H7 (cell line): ENCODE measurements at regions not wholly inside any gene's neighbourhood (a gene's known extent, or its start where the extent isn't known, plus 50 kb on each side); places are given as distances from the start of the nearest gene placed in this dataset.
"Not testable (repeated sequence)": the region's sequence is repeated elsewhere in the genome, so short reads cannot be mapped to it uniquely, and the experiment has no call there.

ENCODE experiments used
- DNase-seq: peaks from one replicate; pipeline ENCODE4 v3.0.0; 2012
- H3K27me3 ChIP-seq: 2 replicates; pipeline ENCODE4 v1.6.0; 2011; ENCODE audit warnings: mild to moderate bottlenecking, low read length; ENCODE audit not compliant: control insufficient read depth, insufficient read depth
- H3K36me3 ChIP-seq: replicated peaks from 2 replicates; pipeline ENCODE4 v1.5.1; 2011; ENCODE audit warnings: low read length; ENCODE audit not compliant: control insufficient read depth, insufficient read depth
- H3K4me3 ChIP-seq: 2 replicates; pipeline ENCODE4 v1.5.1; 2011; ENCODE audit warnings: low read depth, mild to moderate bottlenecking, control low read depth, low read length, moderate library complexity; ENCODE audit not compliant: insufficient read depth

DNA sequence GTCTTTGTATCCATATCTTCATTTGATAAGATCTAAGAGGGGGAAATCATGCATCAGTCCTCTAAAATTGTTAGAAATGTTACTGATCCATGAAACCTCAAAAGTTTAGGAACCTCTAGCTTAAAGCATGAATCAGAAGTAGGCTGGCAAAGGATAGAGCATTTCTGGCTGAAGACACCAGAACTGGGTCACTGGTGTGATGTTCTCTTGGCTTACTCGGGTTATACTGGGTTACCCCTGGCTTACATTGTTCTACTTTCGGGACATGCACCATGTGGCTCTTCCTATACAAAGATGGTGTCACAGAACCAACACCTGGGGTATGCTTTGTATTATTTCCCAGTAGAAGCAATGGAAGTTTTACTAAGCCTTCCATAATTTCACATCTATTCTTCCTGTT, 83.2 kb upstream of the TNP1 start:
- H3K36me3 ChIP-seq: no peaks in the 10 kb centered on the region
- H3K27me3 ChIP-seq: no peaks in the 10 kb centered on the region
- no peak overlapping the region for H3K4me3 ChIP-seq
- no peak for DNase-seq

DNA sequence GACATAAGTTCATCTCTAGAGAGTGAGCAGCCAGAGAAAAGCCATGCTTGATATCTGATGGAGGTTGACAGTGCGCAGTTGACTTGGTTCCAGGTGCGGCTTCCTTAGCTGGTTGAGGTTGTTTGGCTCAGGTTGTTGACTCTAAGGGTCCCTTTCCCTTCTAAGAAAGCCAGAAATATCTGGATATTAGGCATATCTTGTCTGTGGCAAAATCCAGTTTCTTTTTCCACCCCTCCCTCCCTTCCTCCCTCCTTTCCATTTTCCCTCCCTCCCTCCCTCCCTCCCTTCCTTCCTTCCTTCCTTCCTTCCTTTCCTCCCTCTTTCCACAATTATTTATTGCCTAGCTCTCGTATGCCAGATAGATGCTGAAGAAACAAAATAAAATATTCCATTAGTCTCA, 82.6 kb upstream of the TNP1 start:
- no peak overlapping the region for H3K4me3 ChIP-seq
- DNase-seq: no peak
- no peaks in the 10 kb centered on the region for H3K27me3 ChIP-seq
- H3K36me3 ChIP-seq: no peaks in the 10 kb centered on the region

- no peak for DNase-seq
- no peaks in the 10 kb centered on the region for H3K27me3 ChIP-seq
- H3K4me3 ChIP-seq: no peak overlapping the region
- H3K36me3 ChIP-seq: no peaks in the 10 kb centered on the region
Measured at GRCh38 chr2:216942016-216942415, 82.2 kb upstream of the TNP1 start.

- H3K27me3 ChIP-seq: no peaks in the 10 kb centered on the region
- no peaks in the 10 kb centered on the region for H3K36me3 ChIP-seq
- H3K4me3 ChIP-seq: no peak overlapping the region
- no peak for DNase-seq
Measured at GRCh38 chr2:216936954-216937357, 77.1 kb upstream of the TNP1 start.

DNA sequence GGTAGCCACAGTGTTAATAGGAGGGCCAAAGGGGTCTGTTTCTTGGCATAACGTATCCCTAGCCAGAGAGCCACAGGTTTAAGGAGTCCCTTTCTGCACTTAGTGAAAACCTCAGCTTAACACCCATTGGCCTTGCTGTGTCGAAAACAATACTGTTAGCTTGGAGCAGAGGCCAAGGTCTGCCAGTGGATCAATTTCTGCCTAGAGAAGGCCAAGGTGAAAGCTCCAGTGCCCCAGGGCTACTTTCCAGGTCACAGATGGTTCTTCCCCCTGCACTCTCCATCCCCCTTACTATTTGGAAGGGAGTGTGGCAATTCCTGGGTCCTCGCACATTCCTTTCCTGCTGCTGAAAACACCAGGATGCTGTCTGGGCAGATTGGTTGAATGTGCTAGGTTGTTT, 74.8 kb upstream of the TNP1 start:
- DNase-seq: no peak
- Histone ChIP-seq H3K4me3 (no peak overlapping the region), H3K27me3 (no peaks in the 10 kb centered on the region), H3K36me3 (no peaks in the 10 kb centered on the region)

- Histone ChIP-seq H3K36me3 (no peaks in the 10 kb centered on the region), H3K27me3 (no peaks in the 10 kb centered on the region), H3K4me3 (no peak overlapping the region)
- DNase-seq: no peak
Measured at GRCh38 chr2:216934151-216934550, 74.3 kb upstream of the TNP1 start.

DNA sequence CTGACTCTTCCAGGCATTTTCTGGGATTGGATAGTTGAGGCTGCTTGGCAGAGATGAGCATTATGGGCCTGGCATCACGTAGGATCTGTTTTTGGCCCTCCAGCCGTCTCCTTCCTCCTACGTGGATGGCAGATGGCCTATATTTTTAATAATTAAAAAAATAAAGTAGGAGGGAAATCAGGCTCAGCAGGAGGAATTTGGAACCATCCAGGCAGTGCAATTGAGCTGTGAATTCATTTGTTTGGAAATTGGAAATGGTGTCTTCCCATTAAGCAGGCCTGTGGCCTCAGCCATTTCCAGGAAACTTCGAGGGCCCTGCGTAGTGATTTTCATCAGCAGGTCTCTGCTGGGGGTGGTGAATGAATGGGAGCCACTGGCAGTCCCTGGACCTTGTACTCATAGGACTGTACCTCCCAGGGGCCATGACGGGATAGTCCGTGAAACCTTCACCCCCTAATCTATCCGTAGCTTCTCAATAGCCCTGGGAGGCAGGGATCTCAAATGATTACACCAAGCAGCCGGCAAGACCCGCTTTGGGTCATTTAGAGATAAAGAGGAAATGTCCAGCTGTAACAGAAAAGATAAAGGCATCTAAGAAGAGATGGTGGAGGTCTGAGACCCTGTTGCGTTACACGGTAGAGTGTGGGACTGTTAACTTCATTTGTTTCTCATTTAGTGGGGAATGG, 73.1 kb upstream of the TNP1 start:
- no peaks in the 10 kb centered on the region for H3K36me3 ChIP-seq
- H3K4me3 ChIP-seq: no peak overlapping the region
- DNase-seq: no peak
- H3K27me3 ChIP-seq: no peaks in the 10 kb centered on the region

DNA sequence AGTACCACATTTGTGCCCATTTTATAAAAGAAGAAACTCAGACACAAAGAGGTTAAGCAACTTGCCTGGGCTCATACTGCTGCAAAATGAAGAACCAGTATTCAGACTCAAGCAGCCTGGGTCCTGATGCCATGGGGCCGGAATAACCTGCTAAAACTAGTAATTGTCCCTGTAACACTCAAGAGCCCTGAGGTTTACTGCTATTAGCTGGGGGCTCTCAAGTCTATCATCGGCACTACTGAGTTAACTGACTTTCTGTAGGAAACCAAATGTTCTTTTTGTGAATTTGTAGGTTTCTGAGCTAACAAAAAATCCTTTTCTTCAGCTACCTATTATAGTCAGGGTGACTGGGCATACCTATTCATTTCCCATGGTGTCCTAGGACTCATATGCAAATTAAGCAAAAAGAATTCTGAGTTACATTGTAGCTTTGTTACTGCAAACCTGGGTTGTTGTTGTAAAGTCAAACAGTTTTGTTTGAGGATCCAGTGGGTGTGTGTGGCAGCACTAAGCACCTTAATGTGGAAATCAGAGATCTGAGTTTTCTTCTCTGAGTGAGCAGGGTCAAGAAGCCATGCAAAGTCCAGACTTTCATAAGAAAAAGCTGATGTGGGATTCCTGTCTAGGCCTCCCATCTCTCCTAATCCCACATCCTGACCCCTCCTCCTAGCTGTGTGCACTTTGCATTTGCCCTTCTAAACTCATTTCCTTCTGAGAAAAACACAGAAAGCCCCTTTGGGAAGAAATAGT, 72.4 kb upstream of the TNP1 start:
- DNase-seq: no peak
- Histone ChIP-seq H3K36me3 (no peaks in the 10 kb centered on the region), H3K27me3 (no peaks in the 10 kb centered on the region), H3K4me3 (no peak overlapping the region)

DNA sequence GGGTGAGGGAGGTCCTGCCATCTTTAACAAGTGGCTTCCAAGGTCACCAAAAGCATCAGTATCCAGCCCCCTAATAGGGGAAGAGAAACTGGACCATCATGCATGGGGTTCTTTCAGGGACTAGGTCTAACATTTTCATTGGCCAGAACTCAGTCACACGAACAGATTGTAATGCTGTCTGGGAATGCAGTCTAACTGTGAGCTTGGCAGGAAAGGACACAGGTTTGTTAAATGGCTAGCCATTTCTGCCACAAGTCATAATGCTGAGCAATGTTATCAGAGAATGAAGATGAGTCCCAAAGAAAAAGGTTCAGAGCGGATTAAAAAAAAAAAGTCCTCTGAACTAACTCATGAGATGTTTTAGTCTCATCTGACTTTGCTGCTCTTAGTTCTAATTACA, 70.9 kb upstream of the TNP1 start:
- H3K27me3 ChIP-seq: no peaks in the 10 kb centered on the region
- no peaks in the 10 kb centered on the region for H3K36me3 ChIP-seq
- no peak for DNase-seq
- no peak overlapping the region for H3K4me3 ChIP-seq

DNA sequence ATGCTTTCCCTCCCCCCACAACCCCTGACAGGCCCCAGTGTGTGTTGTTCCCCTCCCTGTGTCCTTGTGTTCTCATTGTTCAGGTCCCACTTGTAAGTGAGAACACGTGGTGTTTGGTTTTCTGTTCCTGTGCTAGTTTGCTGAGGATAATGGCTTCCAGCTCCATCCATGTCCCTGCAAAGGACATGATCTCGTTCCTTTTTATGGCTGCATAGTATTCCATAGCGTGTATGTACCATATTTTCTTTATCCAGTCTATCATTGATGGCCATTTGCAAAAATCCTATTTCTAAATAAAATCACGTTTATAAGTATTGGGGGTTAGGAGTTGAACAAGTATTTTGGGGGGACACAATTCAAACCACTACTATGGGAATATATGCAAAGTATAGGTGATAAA, 69.5 kb upstream of the TNP1 start:
- H3K36me3 ChIP-seq, H3K4me3 ChIP-seq, H3K27me3 ChIP-seq, DNase-seq: not testable (repeated sequence)

- H3K36me3 ChIP-seq: no peaks in the 10 kb centered on the region
- DNase-seq: no peak
- no peaks in the 10 kb centered on the region for H3K27me3 ChIP-seq
- H3K4me3 ChIP-seq: no peak overlapping the region
Measured at GRCh38 chr2:216927163-216927562, 67.3 kb upstream of the TNP1 start.

- Histone ChIP-seq H3K36me3 (no peaks in the 10 kb centered on the region), H3K4me3 (no peak overlapping the region), H3K27me3 (no peaks in the 10 kb centered on the region)
- no peak for DNase-seq
Measured at GRCh38 chr2:216925636-216926366, 65.9 kb upstream of the TNP1 start.

GRCh38 chr2:216925006-216925405, 65.1 kb upstream of the TNP1 start:
- H3K36me3 ChIP-seq: no peaks in the 10 kb centered on the region
- H3K27me3 ChIP-seq: no peaks in the 10 kb centered on the region
- no peak overlapping the region for H3K4me3 ChIP-seq
- no peak for DNase-seq

GRCh38 chr2:216923706-216924105, 63.8 kb upstream of the TNP1 start:
- no peaks in the 10 kb centered on the region for H3K36me3 ChIP-seq
- H3K4me3 ChIP-seq: no peak overlapping the region
- no peaks in the 10 kb centered on the region for H3K27me3 ChIP-seq
- no peak for DNase-seq

GRCh38 chr2:216922175-216922780, 62.4 kb upstream of the TNP1 start:
- no peaks in the 10 kb centered on the region for H3K27me3 ChIP-seq
- DNase-seq: no peak
- no peaks in the 10 kb centered on the region for H3K36me3 ChIP-seq
- no peak overlapping the region for H3K4me3 ChIP-seq
